DND-41 (cell line): ENCODE measurements at regions not wholly inside any gene's neighbourhood (a gene's known extent, or its start where the extent isn't known, plus 50 kb on each side); places are given as distances from the start of the nearest gene placed in this dataset.

Experiments
- ATAC-seq: fragments of 200-7000 bp; cut with Tn5 transposase; 3 replicates; pipeline ENCODE4 v1.9.1; 2021; ENCODE audit warnings: low read depth; ENCODE audit not compliant: insufficient read depth
- DNase-seq: peaks from one replicate; pipeline ENCODE4 v3.0.0-alpha.2; 2020
- H2AFZ ChIP-seq: 2 replicates; pipeline ENCODE4 v1.6.0; 2012; ENCODE audit warnings: low read depth, low read length
- H3K27ac ChIP-seq: 2 replicates; pipeline ENCODE4 v1.5.1; 2012; ENCODE audit warnings: low read length, inconsistent platforms
- H3K27me3 ChIP-seq: fragments of 200-600 bp; sonication (generic); 2 replicates; pipeline ENCODE4 v1.6.0; 2012; ENCODE audit warnings: low read length, mild to moderate bottlenecking, inconsistent platforms; ENCODE audit not compliant: insufficient read depth, poor library complexity
- H3K36me3 ChIP-seq: 2 replicates; pipeline ENCODE4 v1.5.1; 2012; ENCODE audit warnings: low read length, inconsistent platforms; ENCODE audit not compliant: insufficient read depth
- H3K4me1 ChIP-seq: 2 replicates; pipeline ENCODE4 v1.5.1; 2012; ENCODE audit warnings: mild to moderate bottlenecking, low read length; ENCODE audit not compliant: insufficient read depth
- H3K4me2 ChIP-seq: 2 replicates; pipeline ENCODE4 v1.6.0; 2012; ENCODE audit warnings: mild to moderate bottlenecking, moderate library complexity, low read length, inconsistent platforms; ENCODE audit not compliant: insufficient read depth
- H3K4me3 ChIP-seq, 2 experiments: fragments of 200-600 bp in 1 of 2; shearing (Covaris generic) in 1 of 2; 2 replicates each; pipeline ENCODE4 v1.5.1; 2012 to 2016; ENCODE audit warnings: inconsistent platforms in 2 of 2, low read length in 2 of 2, mild to moderate bottlenecking in 2 of 2, low read depth in 1 of 2, moderate library complexity in 1 of 2
- H3K79me2 ChIP-seq: 2 replicates; pipeline ENCODE4 v1.6.0; 2012; ENCODE audit warnings: low read length, inconsistent platforms; ENCODE audit not compliant: insufficient read depth
- H3K9ac ChIP-seq: 2 replicates; pipeline ENCODE4 v1.6.0; 2012; ENCODE audit warnings: low read depth, mild to moderate bottlenecking, inconsistent platforms, low read length, moderate library complexity
- H3K9me3 ChIP-seq: 2 replicates; pipeline ENCODE4 v1.5.1; 2012; ENCODE audit warnings: low read length, moderate library complexity, mild to moderate bottlenecking, inconsistent platforms; ENCODE audit not compliant: insufficient read depth, severe bottlenecking
- H4K20me1 ChIP-seq: 2 replicates; pipeline ENCODE4 v1.6.0; 2012; ENCODE audit warnings: low read length; ENCODE audit not compliant: insufficient read depth
- EZH2 ChIP-seq: IDR thresholded peaks from 3 replicates; pipeline ENCODE4 v1.6.1; 2012; ENCODE audit warnings: borderline replicate concordance, low read depth, mild to moderate bottlenecking, moderate library complexity, low read length, inconsistent platforms; ENCODE audit not compliant: severe bottlenecking
- TF ChIP-seq, protein P1 (sequence below): IDR thresholded peaks from 2 replicates; pipeline ENCODE4 v1.5.1; 2012; ENCODE audit warnings: borderline replicate concordance, low read length, moderate library complexity, mild to moderate bottlenecking; ENCODE audit not compliant: poor library complexity, severe bottlenecking; ENCODE audit errors: extremely low read depth

DNA sequence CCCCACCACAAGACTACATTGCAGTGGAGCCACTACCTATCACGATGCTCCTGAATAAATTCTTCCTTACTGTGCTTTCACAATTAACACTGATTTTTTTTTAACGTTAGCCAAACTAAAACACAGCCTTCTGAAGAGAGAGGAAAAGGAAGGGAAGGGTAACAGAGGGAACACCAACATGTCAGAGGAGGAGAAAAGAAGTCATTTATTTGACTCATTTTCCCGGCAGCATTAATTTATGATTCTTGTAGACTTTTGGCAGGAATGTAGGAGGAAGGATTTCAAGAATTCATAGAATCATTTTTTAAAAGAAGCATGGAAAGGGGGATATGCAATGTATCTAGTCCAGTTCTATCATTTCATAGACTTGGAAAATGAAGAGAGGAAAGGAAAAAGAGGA is 74.3 kb upstream of the IQCM start:
- no peaks in the 10 kb centered on the region for H3K9me3 ChIP-seq
- H3K9ac ChIP-seq, result no peak overlapping the region
- no peaks in the 10 kb centered on the region for H3K79me2 ChIP-seq
- H3K27ac ChIP-seq, result no peak overlapping the region
- no peaks in the 10 kb centered on the region for H3K27me3 ChIP-seq
- H3K4me1 ChIP-seq, result no peaks in the 10 kb centered on the region
- H4K20me1 ChIP-seq, result no peaks in the 10 kb centered on the region
- no peak for TF ChIP-seq EZH2
- TF ChIP-seq, protein P1, sequence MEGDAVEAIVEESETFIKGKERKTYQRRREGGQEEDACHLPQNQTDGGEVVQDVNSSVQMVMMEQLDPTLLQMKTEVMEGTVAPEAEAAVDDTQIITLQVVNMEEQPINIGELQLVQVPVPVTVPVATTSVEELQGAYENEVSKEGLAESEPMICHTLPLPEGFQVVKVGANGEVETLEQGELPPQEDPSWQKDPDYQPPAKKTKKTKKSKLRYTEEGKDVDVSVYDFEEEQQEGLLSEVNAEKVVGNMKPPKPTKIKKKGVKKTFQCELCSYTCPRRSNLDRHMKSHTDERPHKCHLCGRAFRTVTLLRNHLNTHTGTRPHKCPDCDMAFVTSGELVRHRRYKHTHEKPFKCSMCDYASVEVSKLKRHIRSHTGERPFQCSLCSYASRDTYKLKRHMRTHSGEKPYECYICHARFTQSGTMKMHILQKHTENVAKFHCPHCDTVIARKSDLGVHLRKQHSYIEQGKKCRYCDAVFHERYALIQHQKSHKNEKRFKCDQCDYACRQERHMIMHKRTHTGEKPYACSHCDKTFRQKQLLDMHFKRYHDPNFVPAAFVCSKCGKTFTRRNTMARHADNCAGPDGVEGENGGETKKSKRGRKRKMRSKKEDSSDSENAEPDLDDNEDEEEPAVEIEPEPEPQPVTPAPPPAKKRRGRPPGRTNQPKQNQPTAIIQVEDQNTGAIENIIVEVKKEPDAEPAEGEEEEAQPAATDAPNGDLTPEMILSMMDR, result no peak
- ATAC-seq (no peak), DNase-seq (no peak)
- no peaks in the 10 kb centered on the region for H3K36me3 ChIP-seq
- no peak overlapping the region for H3K4me3 ChIP-seq
- no peak overlapping the region for H3K4me2 ChIP-seq
- H2AFZ ChIP-seq, result no peak overlapping the region

DNA sequence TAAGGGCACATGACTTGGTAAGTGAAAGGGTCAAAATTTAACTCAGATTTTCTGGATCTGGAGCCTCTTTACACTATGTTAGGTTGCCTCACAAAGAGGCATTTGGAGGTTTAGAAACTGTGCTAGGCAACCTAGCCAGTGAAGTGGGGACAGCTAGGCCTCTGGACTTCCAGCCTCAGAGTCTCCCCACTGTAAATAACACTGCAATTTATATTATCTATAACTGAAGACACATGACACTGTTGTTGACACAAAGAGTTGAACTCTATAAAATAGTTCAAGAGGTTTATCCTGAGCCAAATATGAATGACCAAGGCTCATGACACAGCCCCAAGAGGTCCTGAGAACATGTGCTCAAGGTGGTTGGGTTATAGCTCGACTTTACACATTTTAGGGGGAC is 74.9 kb upstream of the IQCM start:
- no peaks in the 10 kb centered on the region for H3K27me3 ChIP-seq
- ATAC-seq, result no peak

DNA sequence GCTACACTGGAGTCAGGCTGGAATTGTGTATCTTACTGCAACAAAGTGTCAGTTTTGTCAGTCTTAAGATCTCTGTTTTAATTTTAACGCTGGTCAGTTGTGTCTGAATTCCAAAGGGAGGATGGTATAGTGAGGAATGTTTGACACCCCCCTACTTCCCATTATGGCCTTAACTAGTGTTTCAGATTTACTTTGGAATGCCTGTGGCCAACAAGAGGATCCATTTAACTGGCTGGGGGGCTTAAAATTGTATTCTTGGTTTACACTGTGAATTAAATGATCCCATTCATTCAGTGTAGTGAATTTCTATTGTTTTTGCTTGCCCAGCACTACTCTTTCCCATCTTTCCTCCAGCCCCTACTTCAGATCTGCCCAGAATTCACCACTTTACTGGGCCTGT is 75.8 kb upstream of the IQCM start:
- no peaks in the 10 kb centered on the region for H3K4me1 ChIP-seq
- no peak overlapping the region for H2AFZ ChIP-seq
- ATAC-seq (no peak), DNase-seq (no peak)
- TF ChIP-seq EZH2, result no peak
- TF ChIP-seq, protein P1, result no peak
- no peaks in the 10 kb centered on the region for H4K20me1 ChIP-seq
- no peak overlapping the region for H3K27ac ChIP-seq
- no peaks in the 10 kb centered on the region for H3K79me2 ChIP-seq
- H3K36me3 ChIP-seq, result no peaks in the 10 kb centered on the region
- H3K4me3 ChIP-seq, result no peak overlapping the region
- H3K9me3 ChIP-seq, result no peaks in the 10 kb centered on the region
- no peak overlapping the region for H3K9ac ChIP-seq
- H3K27me3 ChIP-seq, result no peaks in the 10 kb centered on the region
- H3K4me2 ChIP-seq, result no peak overlapping the region

More for the DNA sequence above, 74.9 kb upstream of the IQCM start:
- Histone ChIP-seq H4K20me1 (no peaks in the 10 kb centered on the region), H3K4me2 (no peak overlapping the region), H2AFZ (no peak overlapping the region), H3K9ac (no peak overlapping the region), H3K79me2 (no peaks in the 10 kb centered on the region), H3K4me1 (no peaks in the 10 kb centered on the region), H3K4me3 (no peak overlapping the region), H3K9me3 (no peaks in the 10 kb centered on the region), H3K36me3 (no peaks in the 10 kb centered on the region), H3K27ac (no peak overlapping the region)
- no peak for DNase-seq
- TF ChIP-seq, protein P1, result no peak
- TF ChIP-seq EZH2, result no peak

DNA sequence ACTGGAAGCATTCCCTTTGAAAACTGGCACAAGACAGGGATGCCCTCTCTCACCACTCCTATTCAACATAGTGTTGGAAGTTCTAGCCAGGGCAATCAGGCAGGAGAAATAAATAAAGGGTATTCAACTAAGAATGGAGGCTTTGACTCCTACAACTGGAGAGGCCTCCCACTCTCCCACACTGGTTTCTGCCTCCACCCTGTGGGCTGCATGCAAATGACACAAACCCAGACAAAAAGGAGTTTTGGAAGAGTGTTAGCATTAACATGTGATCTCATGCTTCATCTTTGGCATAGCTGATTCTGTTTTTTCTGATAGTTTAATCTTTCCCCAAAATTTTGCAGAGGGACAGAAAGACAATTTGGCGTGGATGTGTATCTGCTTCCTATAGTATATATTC is 80.8 kb upstream of the IQCM start:
- DNase-seq, result no peak
- no peak for ATAC-seq
- H3K27ac ChIP-seq, result no peak overlapping the region

More for the DNA sequence above, 80.8 kb upstream of the IQCM start:
- Histone ChIP-seq H2AFZ (no peak overlapping the region), H3K4me2 (no peak overlapping the region), H3K27me3 (no peaks in the 10 kb centered on the region), H3K4me3 (no peak overlapping the region), H3K36me3 (no peaks in the 10 kb centered on the region), H3K4me1 (no peaks in the 10 kb centered on the region), H3K79me2 (no peaks in the 10 kb centered on the region), H3K9me3 (no peaks in the 10 kb centered on the region), H4K20me1 (no peaks in the 10 kb centered on the region), H3K9ac (no peak overlapping the region)
- TF ChIP-seq, protein P1, result peak; percentile 30
- no peak for TF ChIP-seq EZH2
